Endodermal cell (in vitro differentiated cells): ENCODE measurements at regions not wholly inside any gene's neighbourhood (a gene's known extent, or its start where the extent isn't known, plus 50 kb on each side); places are given as distances from the start of the nearest gene placed in this dataset.

Experiments used
- DNase-seq: peaks from one replicate; pipeline ENCODE4 v3.0.0-alpha.2; 2017
- H3K27ac ChIP-seq: 2 replicates; pipeline ENCODE4 v1.5.1; 2013; ENCODE audit warnings: mild to moderate bottlenecking, low read depth, low read length, moderate library complexity
- H3K27me3 ChIP-seq: 2 replicates; pipeline ENCODE4 v1.6.1; 2013; ENCODE audit warnings: mild to moderate bottlenecking, low read length, moderate library complexity; ENCODE audit not compliant: insufficient read depth, control insufficient read depth, poor library complexity, severe bottlenecking
- H3K36me3 ChIP-seq: 2 replicates; pipeline ENCODE4 v1.7.0; 2013; ENCODE audit warnings: mild to moderate bottlenecking, low read length, moderate library complexity; ENCODE audit not compliant: control insufficient read depth, insufficient read depth
- H3K4me1 ChIP-seq: one replicate; pipeline ENCODE4 v1.7.0; 2013; ENCODE audit warnings: low read length; ENCODE audit not compliant: control insufficient read depth, insufficient read depth
- H3K4me3 ChIP-seq: 2 replicates; pipeline ENCODE4 v1.5.1; 2013; ENCODE audit warnings: mild to moderate bottlenecking, low read length, moderate library complexity
- H3K9ac ChIP-seq: 2 replicates; pipeline ENCODE4 v1.6.1; 2013; ENCODE audit warnings: mild to moderate bottlenecking, low read length, moderate library complexity; ENCODE audit not compliant: poor library complexity, severe bottlenecking; ENCODE audit errors: extremely low read depth
- H3K9me3 ChIP-seq: 2 replicates; pipeline ENCODE4 v1.6.1; 2013; ENCODE audit warnings: mild to moderate bottlenecking, low read length, moderate library complexity; ENCODE audit not compliant: control insufficient read depth
- H3K27ac Mint-ChIP-seq: 2 replicates; pipeline ENCODE4 v1.8.0; 2020; ENCODE audit warnings: mixed read lengths
- H3K27me3 Mint-ChIP-seq: 2 replicates; pipeline ENCODE4 v1.8.0; 2021; ENCODE audit warnings: mild to moderate bottlenecking, mixed read lengths; ENCODE audit not compliant: insufficient read depth
- H3K36me3 Mint-ChIP-seq: 2 replicates; pipeline ENCODE4 v1.8.0; 2020; ENCODE audit warnings: low read depth, mixed read lengths
- H3K4me1 Mint-ChIP-seq: 2 replicates; pipeline ENCODE4 v1.8.0; 2020; ENCODE audit warnings: mixed read lengths
- H3K4me3 Mint-ChIP-seq: 2 replicates; pipeline ENCODE4 v1.8.0; 2020; ENCODE audit warnings: mild to moderate bottlenecking, moderate library complexity, mixed read lengths
- H3K9me3 Mint-ChIP-seq: 2 replicates; pipeline ENCODE4 v1.8.0; 2020; ENCODE audit warnings: mild to moderate bottlenecking, mixed read lengths
- CTCF ChIP-seq: fragments of 200-600 bp; sonication (generic); conservative IDR thresholded peaks from 2 replicates; pipeline ENCODE4 v1.5.0; 2021; ENCODE audit warnings: antibody characterized with exemption, mild to moderate bottlenecking
- WGBS, 2 experiments: methylation state at CpG; one replicate each; pipeline versions ENCODE4 v1.1.5 to v1.1.7; 2013; ENCODE audit warnings: missing lambda C conversion rate in 2 of 2, mixed read lengths in 1 of 2; ENCODE audit not compliant: insufficient coverage in 1 of 2, insufficient read length in 1 of 2; 5-methylcytosine and 5-hydroxymethylcytosine counted together

GRCh38 chr2:226339616-226340015 lies 460.0 kb downstream of the IRS1 start:
- Histone ChIP-seq H3K9me3 (no peaks in the 10 kb centered on the region), H3K4me3 (no peak overlapping the region), H3K9ac (no peak overlapping the region), H3K4me1 (no peaks in the 10 kb centered on the region), H3K27me3 (no peaks in the 10 kb centered on the region), H3K27ac (no peak overlapping the region), H3K36me3 (no peaks in the 10 kb centered on the region)
- no peak for DNase-seq
- no peaks in the 10 kb centered on the region for H3K27me3 Mint-ChIP-seq
- H3K4me3 Mint-ChIP-seq, result no peak overlapping the region
- H3K27ac Mint-ChIP-seq, result no peak overlapping the region
- no peaks in the 10 kb centered on the region for H3K36me3 Mint-ChIP-seq
- no peaks in the 10 kb centered on the region for H3K9me3 Mint-ChIP-seq
- TF ChIP-seq CTCF, result no peak
- no peaks in the 10 kb centered on the region for H3K4me1 Mint-ChIP-seq

GRCh38 chr2:226338825-226339224 lies 460.8 kb downstream of the IRS1 start:
- Mint-ChIP-seq H3K36me3 (no peaks in the 10 kb centered on the region), H3K27ac (no peak overlapping the region), H3K4me1 (no peaks in the 10 kb centered on the region), H3K4me3 (no peak overlapping the region), H3K9me3 (no peaks in the 10 kb centered on the region), H3K27me3 (no peaks in the 10 kb centered on the region)
- H3K4me1 ChIP-seq, result no peaks in the 10 kb centered on the region
- DNase-seq, result no peak
- H3K4me3 ChIP-seq, result no peak overlapping the region
- H3K36me3 ChIP-seq, result no peaks in the 10 kb centered on the region
- no peaks in the 10 kb centered on the region for H3K27me3 ChIP-seq
- no peaks in the 10 kb centered on the region for H3K9me3 ChIP-seq
- no peak for TF ChIP-seq CTCF
- no peak overlapping the region for H3K27ac ChIP-seq
- H3K9ac ChIP-seq, result no peak overlapping the region

- Histone ChIP-seq H3K4me1 (no peaks in the 10 kb centered on the region), H3K27me3 (no peaks in the 10 kb centered on the region), H3K9ac (no peak overlapping the region), H3K27ac (no peak overlapping the region), H3K36me3 (no peaks in the 10 kb centered on the region), H3K4me3 (no peak overlapping the region), H3K9me3 (no peaks in the 10 kb centered on the region)
- Mint-ChIP-seq H3K4me3 (no peak overlapping the region), H3K36me3 (no peaks in the 10 kb centered on the region), H3K9me3 (no peaks in the 10 kb centered on the region), H3K4me1 (no peaks in the 10 kb centered on the region), H3K27ac (no peak overlapping the region), H3K27me3 (no peaks in the 10 kb centered on the region)
- no peak for TF ChIP-seq CTCF
- 67% methylated on average over 2 of the region's 2 CpGs; no CpG with 5 or more reads in 1 of the 2 experiments for WGBS, 2 experiments
- no peak for DNase-seq
These were observed 461.5 kb downstream of the IRS1 start for GRCh38 chr2:226337941-226338600.
